ENCODE measurements at regions not wholly inside any gene's neighbourhood (a gene's known extent, or its start where the extent isn't known, plus 50 kb on each side); places are given as distances from the start of the nearest gene placed in this dataset.

- no peak for TF ChIP-seq CTCF (IDR thresholded peaks at IDR 0.05; ENCODE audit: poor library complexity)
- no peak for TF ChIP-seq EZH2 (IDR thresholded peaks at IDR 0.05; ENCODE audit: borderline replicate concordance)
Observed at GRCh38 chr6:81486234-81486633, 266.2 kb downstream of the TENT5A start.

All from hepatocyte (in vitro differentiated cells).